ENCODE measurements at regions not wholly inside any gene's neighbourhood (a gene's known extent, or its start where the extent isn't known, plus 50 kb on each side); places are given as distances from the start of the nearest gene placed in this dataset.

- H3K4me1 ChIP-seq (ENCODE audit: control insufficient read depth in 2 of 2, insufficient read depth in 1 of 2, low read depth in 1 of 2, low read length in 2 of 2): no peaks in the 10 kb centered on the region
- H2AFZ ChIP-seq (ENCODE audit: low read length): no peak overlapping the region
- H3K18ac ChIP-seq (ENCODE audit: low read length): no peak overlapping the region
Observed at GRCh38 chr5:94009161-94009560, 267.8 kb upstream of the POU5F2 start.

GRCh38 chr5:93998951-93999455 is 257.6 kb upstream of the POU5F2 start:
- WGBS, 2 donors (ENCODE audit: extremely low coverage in 2 of 2, insufficient read length in 2 of 2, insufficient replicate concordance in 1 of 2): no CpG with 5 or more reads among the region's 1 CpG
- Histone ChIP-seq H3K27ac (replicated peaks; ENCODE audit: low read length) (no peak overlapping the region), H2BK120ac (ENCODE audit: low read depth, low read length) (no peak overlapping the region), H3K27me3 (ENCODE audit: control insufficient read depth in 3 of 3, insufficient read depth in 3 of 3, low read depth in 1 of 3, low read length in 3 of 3) (no peaks in the 10 kb centered on the region), H3K36me3 (replicated peaks in 1 of 2; ENCODE audit: control insufficient read depth in 2 of 2, insufficient read depth in 2 of 2, low read length in 2 of 2) (no peaks in the 10 kb centered on the region), H2BK15ac (ENCODE audit: low read length) (no peak overlapping the region), H3K4me2 (ENCODE audit: insufficient read depth, low read length, poor library complexity, severe bottlenecking) (no peak overlapping the region), H3K14ac (ENCODE audit: low read length) (no peak overlapping the region), H3K9me3 (replicated peaks in 1 of 2; ENCODE audit: control insufficient read depth in 2 of 2, insufficient read depth in 1 of 2, low read depth in 1 of 2, low read length in 2 of 2) (peaks cover 0 to 5% of the 10 kb centered on the region in 2 donors), H2BK5ac (ENCODE audit: low read length) (no peak overlapping the region), H3K79me1 (ENCODE audit: low read depth, low read length) (no peaks in the 10 kb centered on the region), H3K4ac (ENCODE audit: low read length) (no peak overlapping the region), H4K91ac (ENCODE audit: low read depth, low read length, poor library complexity) (no peak overlapping the region), H3K9ac (ENCODE audit: low read depth, low read length, poor library complexity) (no peak overlapping the region), H3K18ac (ENCODE audit: low read length) (no peak overlapping the region), H4K8ac (ENCODE audit: low read depth, low read length) (no peak overlapping the region), H3K4me1 (ENCODE audit: control insufficient read depth in 2 of 2, insufficient read depth in 1 of 2, low read depth in 1 of 2, low read length in 2 of 2) (peaks cover 0 to 10% of the 10 kb centered on the region in 2 donors), H2AFZ (ENCODE audit: low read length) (no peak overlapping the region), H2BK12ac (ENCODE audit: low read length) (no peak overlapping the region), H3K4me3 (ENCODE audit: low read length in 2 of 2) (no peak overlapping the region), H3K23ac (ENCODE audit: low read depth, low read length, poor library complexity) (no peak overlapping the region), H2AK5ac (ENCODE audit: low read depth, low read length) (no peak overlapping the region)
- no peak for DNase-seq (ENCODE audit: low spot score)

More at GRCh38 chr5:94009161-94009560, 267.8 kb upstream of the POU5F2 start:
- no peaks in the 10 kb centered on the region for H3K79me1 ChIP-seq (ENCODE audit: low read depth, low read length)
- H2BK5ac ChIP-seq (ENCODE audit: low read length): no peak overlapping the region
- H3K4me3 ChIP-seq (ENCODE audit: low read length in 2 of 2): no peak overlapping the region
- H3K27me3 ChIP-seq (ENCODE audit: control insufficient read depth in 3 of 3, insufficient read depth in 3 of 3, low read depth in 1 of 3, low read length in 3 of 3): no peaks in the 10 kb centered on the region
- no peak overlapping the region for H3K4me2 ChIP-seq (ENCODE audit: insufficient read depth, low read length, poor library complexity, severe bottlenecking)
- no peak overlapping the region for H2BK120ac ChIP-seq (ENCODE audit: low read depth, low read length)
- H2AK5ac ChIP-seq (ENCODE audit: low read depth, low read length): no peak overlapping the region
- no peak overlapping the region for H3K4ac ChIP-seq (ENCODE audit: low read length)
- no peak overlapping the region for H2BK15ac ChIP-seq (ENCODE audit: low read length)
- peaks cover 2 to 11% of the 10 kb centered on the region in 2 donors for H3K9me3 ChIP-seq (replicated peaks in 1 of 2; ENCODE audit: control insufficient read depth in 2 of 2, insufficient read depth in 1 of 2, low read depth in 1 of 2, low read length in 2 of 2)
- H3K9ac ChIP-seq (ENCODE audit: low read depth, low read length, poor library complexity): no peak overlapping the region
- no peak for DNase-seq (ENCODE audit: low spot score)
- no peak overlapping the region for H3K14ac ChIP-seq (ENCODE audit: low read length)
- no peaks in the 10 kb centered on the region for H3K36me3 ChIP-seq (replicated peaks in 1 of 2; ENCODE audit: control insufficient read depth in 2 of 2, insufficient read depth in 2 of 2, low read length in 2 of 2)
- H4K91ac ChIP-seq (ENCODE audit: low read depth, low read length, poor library complexity): no peak overlapping the region
- no peak overlapping the region for H3K23ac ChIP-seq (ENCODE audit: low read depth, low read length, poor library complexity)
- no peak overlapping the region for H3K27ac ChIP-seq (replicated peaks; ENCODE audit: low read length)
- H2BK12ac ChIP-seq (ENCODE audit: low read length): no peak overlapping the region
- no peak overlapping the region for H4K8ac ChIP-seq (ENCODE audit: low read depth, low read length)

GRCh38 chr5:93997562-93997961 is 256.2 kb upstream of the POU5F2 start:
- no peak overlapping the region for H2BK12ac ChIP-seq (ENCODE audit: low read length)
- H4K91ac ChIP-seq (ENCODE audit: low read depth, low read length, poor library complexity): no peak overlapping the region
- H3K9me3 ChIP-seq (replicated peaks in 1 of 2; ENCODE audit: control insufficient read depth in 2 of 2, insufficient read depth in 1 of 2, low read depth in 1 of 2, low read length in 2 of 2): peaks cover 0 to 5% of the 10 kb centered on the region in 2 donors
- no peak overlapping the region for H3K23ac ChIP-seq (ENCODE audit: low read depth, low read length, poor library complexity)
- no peak overlapping the region for H3K14ac ChIP-seq (ENCODE audit: low read length)
- DNase-seq (ENCODE audit: low spot score): no peak
- no peak overlapping the region for H3K18ac ChIP-seq (ENCODE audit: low read length)
- H3K4me3 ChIP-seq (ENCODE audit: low read length in 2 of 2): no peak overlapping the region
- no peak overlapping the region for H3K9ac ChIP-seq (ENCODE audit: low read depth, low read length, poor library complexity)
- H3K79me1 ChIP-seq (ENCODE audit: low read depth, low read length): no peaks in the 10 kb centered on the region
- no peak overlapping the region for H2BK15ac ChIP-seq (ENCODE audit: low read length)
- H2BK120ac ChIP-seq (ENCODE audit: low read depth, low read length): no peak overlapping the region
- no peak overlapping the region for H3K4me2 ChIP-seq (ENCODE audit: insufficient read depth, low read length, poor library complexity, severe bottlenecking)
- H3K27me3 ChIP-seq (ENCODE audit: control insufficient read depth in 3 of 3, insufficient read depth in 3 of 3, low read depth in 1 of 3, low read length in 3 of 3): no peaks in the 10 kb centered on the region
- no peak overlapping the region for H2AFZ ChIP-seq (ENCODE audit: low read length)
- H3K4me1 ChIP-seq (ENCODE audit: control insufficient read depth in 2 of 2, insufficient read depth in 1 of 2, low read depth in 1 of 2, low read length in 2 of 2): peaks cover 0 to 8% of the 10 kb centered on the region in 2 donors
- H3K36me3 ChIP-seq (replicated peaks in 1 of 2; ENCODE audit: control insufficient read depth in 2 of 2, insufficient read depth in 2 of 2, low read length in 2 of 2): no peaks in the 10 kb centered on the region
- no peak overlapping the region for H4K8ac ChIP-seq (ENCODE audit: low read depth, low read length)
- no peak overlapping the region for H2AK5ac ChIP-seq (ENCODE audit: low read depth, low read length)
- H3K27ac ChIP-seq (replicated peaks; ENCODE audit: low read length): no peak overlapping the region
- no peak overlapping the region for H2BK5ac ChIP-seq (ENCODE audit: low read length)
- H3K4ac ChIP-seq (ENCODE audit: low read length): no peak overlapping the region
- WGBS, 2 donors (ENCODE audit: extremely low coverage in 2 of 2, insufficient read length in 2 of 2, insufficient replicate concordance in 1 of 2): no CpG with 5 or more reads among the region's 1 CpG

- H3K4me3 ChIP-seq (ENCODE audit: low read length in 2 of 2): no peak overlapping the region
- no CpG with 5 or more reads among the region's 3 CpGs for WGBS, 2 donors (ENCODE audit: extremely low coverage in 2 of 2, insufficient read length in 2 of 2, insufficient replicate concordance in 1 of 2)
- no peak overlapping the region for H2BK12ac ChIP-seq (ENCODE audit: low read length)
- no peak overlapping the region for H3K18ac ChIP-seq (ENCODE audit: low read length)
- H3K23ac ChIP-seq (ENCODE audit: low read depth, low read length, poor library complexity): no peak overlapping the region
- H2BK120ac ChIP-seq (ENCODE audit: low read depth, low read length): no peak overlapping the region
- H3K27ac ChIP-seq (replicated peaks; ENCODE audit: low read length): no peak overlapping the region
- H3K36me3 ChIP-seq (replicated peaks in 1 of 2; ENCODE audit: control insufficient read depth in 2 of 2, insufficient read depth in 2 of 2, low read length in 2 of 2): no peaks in the 10 kb centered on the region
- H2BK5ac ChIP-seq (ENCODE audit: low read length): no peak overlapping the region
- no peaks in the 10 kb centered on the region for H3K27me3 ChIP-seq (ENCODE audit: control insufficient read depth in 3 of 3, insufficient read depth in 3 of 3, low read depth in 1 of 3, low read length in 3 of 3)
- no peak overlapping the region for H2AFZ ChIP-seq (ENCODE audit: low read length)
- no peak overlapping the region for H2BK15ac ChIP-seq (ENCODE audit: low read length)
- H3K4ac ChIP-seq (ENCODE audit: low read length): no peak overlapping the region
- H3K9me3 ChIP-seq (replicated peaks in 1 of 2; ENCODE audit: control insufficient read depth in 2 of 2, insufficient read depth in 1 of 2, low read depth in 1 of 2, low read length in 2 of 2): peaks cover 0 to 5% of the 10 kb centered on the region in 2 donors
- H3K14ac ChIP-seq (ENCODE audit: low read length): no peak overlapping the region
- no peak overlapping the region for H4K8ac ChIP-seq (ENCODE audit: low read depth, low read length)
- H3K4me1 ChIP-seq (ENCODE audit: control insufficient read depth in 2 of 2, insufficient read depth in 1 of 2, low read depth in 1 of 2, low read length in 2 of 2): peaks cover 2 to 13% of the 10 kb centered on the region in 2 donors
- H3K9ac ChIP-seq (ENCODE audit: low read depth, low read length, poor library complexity): no peak overlapping the region
- H3K79me1 ChIP-seq (ENCODE audit: low read depth, low read length): no peaks in the 10 kb centered on the region
- no peak overlapping the region for H3K4me2 ChIP-seq (ENCODE audit: insufficient read depth, low read length, poor library complexity, severe bottlenecking)
- no peak overlapping the region for H4K91ac ChIP-seq (ENCODE audit: low read depth, low read length, poor library complexity)
- no peak for DNase-seq (ENCODE audit: low spot score)
- H2AK5ac ChIP-seq (ENCODE audit: low read depth, low read length): no peak overlapping the region
Observed at GRCh38 chr5:93995126-93995621, 253.8 kb upstream of the POU5F2 start.

Measured in neuronal stem cell (in vitro differentiated cells).